ENCODE measurements at regions not wholly inside any gene's neighbourhood (a gene's known extent, or its start where the extent isn't known, plus 50 kb on each side); places are given as distances from the start of the nearest gene placed in this dataset.

GRCh38 chr13:44035400-44035799 lies 155.7 kb downstream of the LACC1 start:
- TF ChIP-seq ZNF749 (CRISPR knock-in tag; IDR thresholded peaks at IDR 0.05; ENCODE audit: borderline replicate concordance) = no peak
- no peak for TF ChIP-seq ZNF24 (IDR thresholded peaks at IDR 0.05)
- no peak for TF ChIP-seq ZNF710 (CRISPR knock-in tag; IDR thresholded peaks at IDR 0.05; ENCODE audit: borderline replicate concordance)
- TF ChIP-seq NR2C2 (CRISPR knock-in tag; IDR thresholded peaks at IDR 0.05; ENCODE audit: borderline replicate concordance) = no peak
- no peak for TF ChIP-seq CTCF (CRISPR knock-in tag; IDR thresholded peaks at IDR 0.05)
- TF ChIP-seq ARNT (IDR thresholded peaks at IDR 0.05) = no peak
